Activated CD4-positive, alpha-beta T cell treated with anti-CD3 and anti-CD28 coated beads, Interleukin-2, amount 10 ng/mL, durations not matched to agents 24 days and 14 days (primary cell): ENCODE measurements at regions not wholly inside any gene's neighbourhood (a gene's known extent, or its start where the extent isn't known, plus 50 kb on each side); places are given as distances from the start of the nearest gene placed in this dataset.
"Not testable (repeated sequence)": the region's sequence is repeated elsewhere in the genome, so short reads cannot be mapped to it uniquely, and the experiment has no call there.

Source experiments
- DNase-seq: peaks from one replicate; pipeline ENCODE4 v3.0.0; 2022
- H3K27ac Mint-ChIP-seq: one replicate; pipeline ENCODE4 v1.8.0; 2022; ENCODE audit warnings: mild to moderate bottlenecking, mixed read lengths
- H3K27me3 Mint-ChIP-seq: one replicate; pipeline ENCODE4 v1.8.0; 2022; ENCODE audit warnings: mixed read lengths
- H3K36me3 Mint-ChIP-seq: one replicate; pipeline ENCODE4 v1.8.0; 2022; ENCODE audit warnings: low read depth, mild to moderate bottlenecking, mixed read lengths
- H3K4me1 Mint-ChIP-seq: one replicate; pipeline ENCODE4 v1.8.0; 2021; ENCODE audit warnings: mixed read lengths
- H3K4me3 Mint-ChIP-seq: one replicate; pipeline ENCODE4 v1.8.0; 2022; ENCODE audit warnings: mild to moderate bottlenecking, moderate library complexity, mixed read lengths
- H3K9me3 Mint-ChIP-seq: one replicate; pipeline ENCODE4 v1.8.0; 2021; ENCODE audit warnings: mixed read lengths
- intact Hi-C: fragments of 100-400 bp; cut with micrococcal nuclease; formaldehyde crosslinking; loops from one replicate; pipeline ENCODE4 v1.15.1; 2023

GRCh38 chr4:118587116-118587831, 97.9 kb upstream of the METTL14 start:
- peaks cover 8% of the 10 kb centered on the region for H3K9me3 Mint-ChIP-seq
- H3K27me3 Mint-ChIP-seq = peaks cover 10% of the 10 kb centered on the region
- no peak overlapping the region for H3K4me3 Mint-ChIP-seq
- intact Hi-C loops = no loop called here
- DNase-seq = no peak
- H3K27ac Mint-ChIP-seq = no peak overlapping the region
- peaks cover 6% of the 10 kb centered on the region for H3K36me3 Mint-ChIP-seq
- peaks cover 13% of the 10 kb centered on the region for H3K4me1 Mint-ChIP-seq

GRCh38 chr4:118587946-118588345, 97.2 kb upstream of the METTL14 start:
- Mint-ChIP-seq H3K36me3 (peaks cover 6% of the 10 kb centered on the region), H3K4me3 (no peak overlapping the region), H3K9me3 (peaks cover 8% of the 10 kb centered on the region), H3K4me1 (peaks cover 13% of the 10 kb centered on the region), H3K27ac (no peak overlapping the region), H3K27me3 (peaks cover 10% of the 10 kb centered on the region)
- DNase-seq = no peak
- intact Hi-C loops = no loop called here

- peaks cover 12% of the 10 kb centered on the region for H3K4me1 Mint-ChIP-seq
- H3K36me3 Mint-ChIP-seq = peaks cover 6% of the 10 kb centered on the region
- no peak overlapping the region for H3K27ac Mint-ChIP-seq
- H3K9me3 Mint-ChIP-seq = peaks cover 8% of the 10 kb centered on the region
- no peak for DNase-seq
- H3K27me3 Mint-ChIP-seq = peaks cover 9% of the 10 kb centered on the region
- intact Hi-C loops = loop anchor here (5.0 to 10.0 kb wide), 3 partner anchors 245 to 865 kb away; partner anchors contain the start of gene SEC24D
- no peak overlapping the region for H3K4me3 Mint-ChIP-seq
Measured at GRCh38 chr4:118589471-118590055, 95.6 kb upstream of the METTL14 start.

GRCh38 chr4:118591339-118592046, 93.7 kb upstream of the METTL14 start:
- Mint-ChIP-seq H3K27ac (peak overlapping the region; percentile 99), H3K4me3 (peak overlapping the region; percentile 97)
- not testable (repeated sequence) for H3K27me3 Mint-ChIP-seq, H3K36me3 Mint-ChIP-seq, H3K9me3 Mint-ChIP-seq, H3K4me1 Mint-ChIP-seq
- intact Hi-C loops = loop anchor here (1.0 to 10.0 kb wide), 4 partner anchors 94 to 863 kb away; partner anchors contain the start of genes METTL14 and SEC24D
- peak; percentile 99 for DNase-seq

GRCh38 chr4:118592289-118592688, 92.9 kb upstream of the METTL14 start:
- H3K4me1 Mint-ChIP-seq, DNase-seq, H3K9me3 Mint-ChIP-seq, H3K27me3 Mint-ChIP-seq, H3K36me3 Mint-ChIP-seq, H3K27ac Mint-ChIP-seq: not testable (repeated sequence)
- peak overlapping the region; percentile 97 for H3K4me3 Mint-ChIP-seq
- intact Hi-C loops = loop anchor here (5.0 to 10.0 kb wide), 3 partner anchors 243 to 863 kb away; partner anchors contain the start of gene SEC24D

- intact Hi-C loops = loop anchor here (10.0 kb wide), 2 partner anchors 239 to 859 kb away; partner anchors contain the start of gene SEC24D
- H3K27me3 Mint-ChIP-seq, DNase-seq, H3K4me1 Mint-ChIP-seq, H3K9me3 Mint-ChIP-seq, H3K4me3 Mint-ChIP-seq, H3K27ac Mint-ChIP-seq: not testable (repeated sequence)
- peaks cover 11% of the 10 kb centered on the region for H3K36me3 Mint-ChIP-seq
Measured at GRCh38 chr4:118595883-118596282, 89.3 kb upstream of the METTL14 start.

GRCh38 chr4:118625097-118625496, 60.1 kb upstream of the METTL14 start:
- H3K4me1 Mint-ChIP-seq, H3K36me3 Mint-ChIP-seq, H3K9me3 Mint-ChIP-seq, H3K27me3 Mint-ChIP-seq, H3K27ac Mint-ChIP-seq, DNase-seq, intact Hi-C loops, H3K4me3 Mint-ChIP-seq: not testable (repeated sequence)

GRCh38 chr4:118629697-118630096, 55.5 kb upstream of the METTL14 start:
- H3K4me3 Mint-ChIP-seq, H3K9me3 Mint-ChIP-seq, H3K27me3 Mint-ChIP-seq, DNase-seq, intact Hi-C loops, H3K4me1 Mint-ChIP-seq: not testable (repeated sequence)
- Mint-ChIP-seq H3K27ac (peak overlapping the region; percentile 3), H3K36me3 (peaks cover 20% of the 10 kb centered on the region)

- Mint-ChIP-seq H3K36me3 (peaks cover 20% of the 10 kb centered on the region), H3K27ac (peak overlapping the region; percentile 8)
- H3K4me3 Mint-ChIP-seq, H3K4me1 Mint-ChIP-seq, H3K9me3 Mint-ChIP-seq, DNase-seq, H3K27me3 Mint-ChIP-seq, intact Hi-C loops: not testable (repeated sequence)
Measured at GRCh38 chr4:118630897-118631296, 54.3 kb upstream of the METTL14 start.

GRCh38 chr4:118631321-118632050, 53.7 kb upstream of the METTL14 start:
- Mint-ChIP-seq H3K27ac (peak overlapping the region; percentile 8), H3K36me3 (peaks cover 20% of the 10 kb centered on the region)
- H3K27me3 Mint-ChIP-seq, H3K4me3 Mint-ChIP-seq, DNase-seq, intact Hi-C loops, H3K4me1 Mint-ChIP-seq, H3K9me3 Mint-ChIP-seq: not testable (repeated sequence)

GRCh38 chr4:118633476-118633875, 51.7 kb upstream of the METTL14 start:
- H3K9me3 Mint-ChIP-seq, H3K4me3 Mint-ChIP-seq, H3K4me1 Mint-ChIP-seq, DNase-seq, H3K27me3 Mint-ChIP-seq, H3K27ac Mint-ChIP-seq, intact Hi-C loops: not testable (repeated sequence)
- H3K36me3 Mint-ChIP-seq = peaks cover 20% of the 10 kb centered on the region

GRCh38 chr4:118634126-118634875, 50.9 kb upstream of the METTL14 start:
- H3K4me3 Mint-ChIP-seq, H3K27ac Mint-ChIP-seq, H3K4me1 Mint-ChIP-seq, H3K27me3 Mint-ChIP-seq, intact Hi-C loops, DNase-seq, H3K9me3 Mint-ChIP-seq: not testable (repeated sequence)
- H3K36me3 Mint-ChIP-seq = peaks cover 16% of the 10 kb centered on the region
